ENCODE measurements at regions not wholly inside any gene's neighbourhood (a gene's known extent, or its start where the extent isn't known, plus 50 kb on each side); places are given as distances from the start of the nearest gene placed in this dataset.

DNA sequence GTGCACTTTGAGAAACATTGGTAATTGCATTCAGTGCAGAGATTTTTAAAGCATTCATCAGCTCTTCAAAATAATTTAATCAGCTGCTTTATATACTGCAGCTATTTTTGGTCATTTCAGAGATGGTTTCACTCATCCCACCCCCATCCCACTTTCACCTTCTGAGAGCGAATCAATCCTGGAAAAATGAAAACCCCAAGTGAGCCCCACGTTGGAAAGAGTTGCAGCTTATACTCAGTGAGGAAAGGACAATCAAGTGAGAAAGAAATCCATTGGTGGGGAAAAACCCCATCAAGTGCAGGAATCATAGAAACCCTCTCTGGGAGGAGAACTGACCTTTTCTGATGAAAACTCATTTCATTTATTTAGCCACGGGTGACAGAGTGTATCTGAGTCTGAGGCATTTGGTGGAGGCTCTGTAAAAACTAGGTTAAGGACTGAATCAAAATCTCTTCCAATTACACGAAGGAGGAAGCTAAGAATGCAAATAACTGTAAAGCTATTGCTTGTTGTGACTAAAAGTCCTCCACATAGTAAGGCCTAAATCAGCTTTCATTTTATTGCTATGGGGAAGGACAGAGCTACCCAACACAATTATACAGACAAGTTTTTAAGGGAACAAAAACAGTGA is 240.4 kb upstream of the PGRMC2 start:
- Histone ChIP-seq H3K36me3 (ENCODE audit: control insufficient read depth in 2 of 3, insufficient read depth in 3 of 3, low read length in 3 of 3) (no peaks in the 10 kb centered on the region), H3K9me3 (ENCODE audit: control insufficient read depth in 2 of 3, low read length in 3 of 3) (no peaks in the 10 kb centered on the region), H3K4me3 (ENCODE audit: low read length) (no peak overlapping the region), H3K27ac (ENCODE audit: low read depth, low read length) (no peak overlapping the region), H3K27me3 (ENCODE audit: control insufficient read depth in 2 of 2, insufficient read depth in 2 of 2, low read length in 2 of 2) (no peaks in the 10 kb centered on the region), H3K4me1 (ENCODE audit: control insufficient read depth in 2 of 2, insufficient read depth in 2 of 2, low read length in 2 of 2) (no peaks in the 10 kb centered on the region)
- ATAC-seq, result no peak
- Mint-ChIP-seq H3K9me3 (no peaks in the 10 kb centered on the region), H3K4me3 (no peak overlapping the region), H3K27ac (no peak overlapping the region), H3K4me1 (peaks cover 0 to 4% (median 0%) of the 10 kb centered on the region in 7 donors), H3K27me3 (peaks cover 0 to 10% (median 3%) of the 10 kb centered on the region in 5 donors), H3K36me3 (peaks cover 0 to 5% (median 0%) of the 10 kb centered on the region in 5 donors)
- ChIA-PET POLR2A (no interaction called here), CTCF (interaction anchor here (0.7 kb wide), 1 partner anchor 796 kb away, joined by 4 read pairs; no protein-coding TSS in a partner anchor)
- no peak for DNase-seq
- intact Hi-C loops (cut with micrococcal nuclease), result no loop called here

DNA sequence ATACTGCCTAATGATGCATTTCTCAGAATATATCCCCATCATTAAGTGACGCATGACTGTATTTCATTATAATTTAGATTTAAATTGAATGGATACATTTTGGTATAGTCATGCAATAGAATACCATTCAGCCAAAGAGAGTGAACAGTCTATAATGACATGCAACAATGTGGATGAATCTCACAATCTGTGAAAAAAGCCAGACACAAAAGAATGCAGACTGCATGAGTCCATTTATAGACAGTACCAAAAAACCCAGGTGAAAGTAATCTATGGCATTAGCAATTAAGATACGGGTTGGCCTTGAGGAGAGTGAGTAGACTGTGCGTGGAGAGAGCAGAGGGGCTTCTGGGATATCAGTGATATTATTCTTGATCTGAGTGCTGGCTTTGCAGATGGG is 239.7 kb upstream of the PGRMC2 start:
- Histone ChIP-seq H3K4me1 (ENCODE audit: control insufficient read depth in 2 of 2, insufficient read depth in 2 of 2, low read length in 2 of 2) (no peaks in the 10 kb centered on the region), H3K27me3 (ENCODE audit: control insufficient read depth in 2 of 2, insufficient read depth in 2 of 2, low read length in 2 of 2) (no peaks in the 10 kb centered on the region), H3K9me3 (ENCODE audit: control insufficient read depth in 2 of 3, low read length in 3 of 3) (no peaks in the 10 kb centered on the region), H3K27ac (ENCODE audit: low read depth, low read length) (no peak overlapping the region), H3K4me3 (ENCODE audit: low read length) (no peak overlapping the region), H3K36me3 (ENCODE audit: control insufficient read depth in 2 of 3, insufficient read depth in 3 of 3, low read length in 3 of 3) (no peaks in the 10 kb centered on the region)
- Mint-ChIP-seq H3K4me3 (no peak overlapping the region), H3K4me1 (peaks cover 0 to 4% (median 0%) of the 10 kb centered on the region in 7 donors), H3K27me3 (peaks cover 2 to 10% (median 3%) of the 10 kb centered on the region in 5 donors), H3K36me3 (peaks cover 0 to 8% (median 0%) of the 10 kb centered on the region in 5 donors), H3K27ac (no peak overlapping the region), H3K9me3 (peaks cover 0 to 2% (median 0%) of the 10 kb centered on the region in 11 donors)
- ATAC-seq (no peak), DNase-seq (no peak)
- intact Hi-C loops (cut with micrococcal nuclease), result no loop called here
- CTCF ChIA-PET, result interaction anchor here (0.7 kb wide), 1 partner anchor 795 kb away, joined by 4 read pairs; no protein-coding TSS in a partner anchor
- POLR2A ChIA-PET, result no interaction called here

DNA sequence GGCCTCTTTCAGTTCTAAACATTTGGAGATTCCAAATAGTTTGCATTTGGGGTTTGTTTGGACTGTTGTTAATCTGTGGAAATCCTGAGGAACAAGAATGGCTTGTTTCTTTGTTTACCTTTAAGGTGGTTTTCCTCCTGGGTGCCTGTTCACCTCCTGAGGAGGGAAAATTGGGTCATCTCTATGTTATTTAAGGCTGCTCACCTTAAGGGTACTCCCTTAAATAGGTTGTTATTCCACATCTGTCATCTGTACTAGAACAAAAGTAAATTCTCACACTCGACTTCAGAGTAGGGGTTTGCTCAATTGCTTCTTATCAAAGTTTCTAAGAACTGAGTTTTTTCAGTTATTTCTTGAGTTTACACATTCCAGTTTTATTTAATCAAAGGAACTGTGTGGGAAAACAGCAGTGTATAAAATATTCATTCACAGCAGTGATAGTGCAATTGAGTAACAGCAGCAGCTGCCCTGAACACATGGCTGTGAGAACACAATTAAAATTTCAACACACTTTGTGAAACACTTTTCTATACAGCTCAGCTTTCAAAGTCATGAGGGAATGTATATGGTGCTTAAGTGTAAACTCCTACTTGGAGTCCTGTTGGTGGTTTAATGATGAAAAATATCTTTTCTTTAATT is 238.5 kb upstream of the PGRMC2 start:
- Mint-ChIP-seq H3K36me3 (peaks cover 0 to 13% (median 0%) of the 10 kb centered on the region in 5 donors), H3K27me3 (peaks cover 3 to 10% (median 6%) of the 10 kb centered on the region in 5 donors), H3K4me1 (peaks cover 0 to 4% (median 0%) of the 10 kb centered on the region in 7 donors), H3K4me3 (no peak overlapping the region), H3K27ac (no peak overlapping the region), H3K9me3 (peaks cover 0 to 2% (median 0%) of the 10 kb centered on the region in 11 donors)
- intact Hi-C loops (cut with micrococcal nuclease), result no loop called here
- ATAC-seq (no peak), DNase-seq (no peak)
- Histone ChIP-seq H3K27ac (ENCODE audit: low read depth, low read length) (no peak overlapping the region), H3K9me3 (ENCODE audit: control insufficient read depth in 2 of 3, low read length in 3 of 3) (no peaks in the 10 kb centered on the region), H3K27me3 (ENCODE audit: control insufficient read depth in 2 of 2, insufficient read depth in 2 of 2, low read length in 2 of 2) (no peaks in the 10 kb centered on the region), H3K4me1 (ENCODE audit: control insufficient read depth in 2 of 2, insufficient read depth in 2 of 2, low read length in 2 of 2) (no peaks in the 10 kb centered on the region), H3K36me3 (ENCODE audit: control insufficient read depth in 2 of 3, insufficient read depth in 3 of 3, low read length in 3 of 3) (no peaks in the 10 kb centered on the region), H3K4me3 (ENCODE audit: low read length) (no peak overlapping the region)
- ChIA-PET CTCF (no interaction called here), POLR2A (no interaction called here)

DNA sequence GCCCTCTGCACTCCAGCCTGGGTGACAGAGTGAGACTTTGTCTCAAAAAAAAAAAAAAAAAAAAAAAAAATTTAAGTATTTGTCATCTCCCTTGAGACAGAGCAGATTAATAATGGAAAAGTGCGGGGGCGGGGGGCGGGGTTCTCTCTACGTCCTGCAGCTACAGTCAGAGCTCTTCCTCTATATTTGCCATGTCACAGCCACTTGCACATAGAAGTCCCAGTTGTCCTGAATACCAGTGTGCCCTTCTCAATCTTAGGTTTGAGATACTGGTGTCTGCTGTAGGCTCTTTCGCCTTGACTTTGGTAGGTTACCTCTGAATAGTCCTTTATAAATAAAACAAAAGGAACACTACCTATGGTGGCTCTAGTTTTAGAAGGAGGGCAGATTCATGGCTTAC is 237.8 kb upstream of the PGRMC2 start:
- no peaks in the 10 kb centered on the region for H3K9me3 ChIP-seq (ENCODE audit: control insufficient read depth in 2 of 3, low read length in 3 of 3)
- Mint-ChIP-seq H3K27me3 (peaks cover 2 to 10% (median 6%) of the 10 kb centered on the region in 5 donors), H3K36me3 (peaks cover 0 to 13% (median 0%) of the 10 kb centered on the region in 5 donors), H3K9me3 (peaks cover 0 to 2% (median 0%) of the 10 kb centered on the region in 11 donors), H3K4me3 (no peak overlapping the region), H3K4me1 (peaks cover 0 to 4% (median 0%) of the 10 kb centered on the region in 7 donors), H3K27ac (no peak overlapping the region)
- DNase-seq, result no peak
- no peak overlapping the region for H3K27ac ChIP-seq (ENCODE audit: low read depth, low read length)
- CTCF ChIA-PET, result no interaction called here
- H3K27me3 ChIP-seq (ENCODE audit: control insufficient read depth in 2 of 2, insufficient read depth in 2 of 2, low read length in 2 of 2), result no peaks in the 10 kb centered on the region
- no peak for ATAC-seq
- H3K36me3 ChIP-seq (ENCODE audit: control insufficient read depth in 2 of 3, insufficient read depth in 3 of 3, low read length in 3 of 3), result no peaks in the 10 kb centered on the region
- intact Hi-C loops (cut with micrococcal nuclease), result no loop called here
- POLR2A ChIA-PET, result no interaction called here
- no peaks in the 10 kb centered on the region for H3K4me1 ChIP-seq (ENCODE audit: control insufficient read depth in 2 of 2, insufficient read depth in 2 of 2, low read length in 2 of 2)
- H3K4me3 ChIP-seq (ENCODE audit: low read length), result no peak overlapping the region

DNA sequence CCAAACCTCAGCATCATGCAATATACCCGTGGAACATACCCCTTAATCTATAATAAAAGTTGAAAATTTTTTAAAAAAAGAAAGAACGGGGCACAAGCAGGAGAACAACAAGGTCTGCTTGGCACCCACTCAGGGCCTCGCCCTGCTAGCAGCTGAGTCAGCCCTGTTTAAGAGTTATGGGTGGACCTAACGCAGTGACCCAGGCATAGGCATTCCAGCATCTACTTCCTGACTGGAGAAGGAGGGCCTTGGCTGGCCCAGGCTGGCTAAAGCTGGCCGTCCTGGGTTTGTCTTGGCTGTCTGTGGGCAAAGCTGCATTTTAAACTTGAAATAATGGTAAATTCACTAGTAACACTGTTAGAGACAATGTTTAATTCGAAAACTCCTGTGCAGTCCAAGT is 236.7 kb upstream of the PGRMC2 start:
- peaks cover 0 to 13% (median 0%) of the 10 kb centered on the region in 5 donors for H3K36me3 Mint-ChIP-seq
- DNase-seq, result no peak
- peaks cover 0 to 2% (median 0%) of the 10 kb centered on the region in 11 donors for H3K9me3 Mint-ChIP-seq
- Histone ChIP-seq H3K27me3 (ENCODE audit: control insufficient read depth in 2 of 2, insufficient read depth in 2 of 2, low read length in 2 of 2) (no peaks in the 10 kb centered on the region), H3K4me3 (ENCODE audit: low read length) (no peak overlapping the region), H3K27ac (ENCODE audit: low read depth, low read length) (no peak overlapping the region), H3K9me3 (ENCODE audit: control insufficient read depth in 2 of 3, low read length in 3 of 3) (no peaks in the 10 kb centered on the region), H3K4me1 (ENCODE audit: control insufficient read depth in 2 of 2, insufficient read depth in 2 of 2, low read length in 2 of 2) (no peaks in the 10 kb centered on the region), H3K36me3 (ENCODE audit: control insufficient read depth in 2 of 3, insufficient read depth in 3 of 3, low read length in 3 of 3) (no peaks in the 10 kb centered on the region)
- no peak overlapping the region for H3K4me3 Mint-ChIP-seq
- intact Hi-C loops (cut with micrococcal nuclease), result no loop called here
- peaks cover 0 to 4% (median 0%) of the 10 kb centered on the region in 7 donors for H3K4me1 Mint-ChIP-seq
- H3K27me3 Mint-ChIP-seq, result peaks cover 2 to 10% (median 6%) of the 10 kb centered on the region in 5 donors
- ChIA-PET CTCF (no interaction called here), POLR2A (no interaction called here)
- H3K27ac Mint-ChIP-seq, result no peak overlapping the region
- ATAC-seq, result no peak

DNA sequence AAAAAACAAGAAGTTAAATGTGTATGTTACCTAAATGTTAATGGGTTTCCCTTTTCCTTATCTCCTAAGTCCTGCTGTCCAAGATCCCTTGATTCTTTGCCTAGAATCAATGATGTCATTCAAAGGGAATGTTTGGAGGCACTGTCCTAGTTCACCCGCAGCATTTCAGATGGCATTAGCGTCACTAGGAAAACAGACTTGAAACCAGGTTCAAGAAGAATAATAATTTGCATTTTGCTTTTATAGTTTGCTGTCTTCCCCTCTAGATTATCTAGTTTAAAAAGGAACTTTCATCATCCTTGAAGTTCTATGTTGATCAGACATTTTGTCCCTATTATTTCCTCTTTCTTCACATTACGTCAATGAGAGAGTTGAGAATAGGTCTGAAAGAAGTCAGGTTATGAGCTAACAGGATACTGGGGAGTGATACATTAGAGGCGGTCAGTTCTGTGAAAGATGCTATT is 234.1 kb upstream of the PGRMC2 start:
- peaks cover 2 to 10% (median 6%) of the 10 kb centered on the region in 5 donors for H3K27me3 Mint-ChIP-seq
- CTCF ChIA-PET, result no interaction called here
- peaks cover 0 to 13% (median 0%) of the 10 kb centered on the region in 5 donors for H3K36me3 Mint-ChIP-seq

More for the DNA sequence above, 234.1 kb upstream of the PGRMC2 start:
- POLR2A ChIA-PET, result interaction anchor here (0.7 kb wide), 1 partner anchor 8 kb away, joined by 3 read pairs; no protein-coding TSS in a partner anchor
- H3K4me3 ChIP-seq (ENCODE audit: low read length), result no peak overlapping the region
- no peak overlapping the region for H3K27ac ChIP-seq (ENCODE audit: low read depth, low read length)
- intact Hi-C loops (cut with micrococcal nuclease), result no loop called here
- ATAC-seq, result no peak
- H3K4me1 Mint-ChIP-seq, result peaks cover 0 to 4% (median 0%) of the 10 kb centered on the region in 7 donors
- no peaks in the 10 kb centered on the region for H3K36me3 ChIP-seq (ENCODE audit: control insufficient read depth in 2 of 3, insufficient read depth in 3 of 3, low read length in 3 of 3)
- no peak overlapping the region for H3K4me3 Mint-ChIP-seq
- H3K9me3 ChIP-seq (ENCODE audit: control insufficient read depth in 2 of 3, low read length in 3 of 3), result no peaks in the 10 kb centered on the region
- no peaks in the 10 kb centered on the region for H3K4me1 ChIP-seq (ENCODE audit: control insufficient read depth in 2 of 2, insufficient read depth in 2 of 2, low read length in 2 of 2)
- peaks cover 0 to 2% (median 0%) of the 10 kb centered on the region in 11 donors for H3K9me3 Mint-ChIP-seq
- no peaks in the 10 kb centered on the region for H3K27me3 ChIP-seq (ENCODE audit: control insufficient read depth in 2 of 2, insufficient read depth in 2 of 2, low read length in 2 of 2)
- DNase-seq, result no peak
- no peak overlapping the region for H3K27ac Mint-ChIP-seq

Measured in naive thymus-derived CD4-positive, alpha-beta T cell (primary cell).